ENCODE measurements at regions not wholly inside any gene's neighbourhood (a gene's known extent, or its start where the extent isn't known, plus 50 kb on each side); places are given as distances from the start of the nearest gene placed in this dataset.

DNA sequence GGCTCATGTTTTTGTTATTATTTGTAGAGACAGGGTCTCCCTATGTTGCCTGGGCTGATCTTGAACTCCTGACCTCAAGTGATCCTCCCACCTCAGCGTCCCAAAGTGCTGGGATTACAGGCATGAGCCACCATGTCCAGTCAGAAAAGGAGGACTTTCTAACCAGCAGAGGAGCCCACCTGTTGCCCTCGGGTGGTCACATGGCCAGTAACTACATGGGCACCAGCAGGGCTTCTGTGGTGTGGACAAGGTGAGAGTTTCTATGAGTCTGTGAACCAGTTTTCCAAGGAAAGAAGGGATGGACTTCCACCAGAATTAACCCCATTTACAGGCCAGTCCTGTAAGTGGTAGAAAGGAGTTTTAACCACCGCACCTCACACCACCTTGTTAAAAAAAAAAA lies 125.4 kb downstream of the RIN2 start:
- Histone ChIP-seq H3K36me3 (replicated peaks; ENCODE audit: low read depth, low read length) (no peaks in the 10 kb centered on the region), H3K4me2 (ENCODE audit: low read length) (no peak overlapping the region), H2AFZ (ENCODE audit: low read depth, low read length) (no peak overlapping the region), H4K20me1 (ENCODE audit: insufficient read depth, low read length) (no peaks in the 10 kb centered on the region), H3K27ac (ENCODE audit: low read length) (no peak overlapping the region), H3K9me3 (ENCODE audit: insufficient read depth, low read length) (no peaks in the 10 kb centered on the region), H3K27me3 (ENCODE audit: low read depth, low read length) (peaks cover 22% of the 10 kb centered on the region), H3K4me1 (ENCODE audit: low read length) (peaks cover 5% of the 10 kb centered on the region), H3K9ac (ENCODE audit: low read length) (no peak overlapping the region), H3K79me2 (ENCODE audit: low read length) (no peaks in the 10 kb centered on the region), H3K4me3 (ENCODE audit: low read length) (no peak overlapping the region)
- TF ChIP-seq, protein P1, sequence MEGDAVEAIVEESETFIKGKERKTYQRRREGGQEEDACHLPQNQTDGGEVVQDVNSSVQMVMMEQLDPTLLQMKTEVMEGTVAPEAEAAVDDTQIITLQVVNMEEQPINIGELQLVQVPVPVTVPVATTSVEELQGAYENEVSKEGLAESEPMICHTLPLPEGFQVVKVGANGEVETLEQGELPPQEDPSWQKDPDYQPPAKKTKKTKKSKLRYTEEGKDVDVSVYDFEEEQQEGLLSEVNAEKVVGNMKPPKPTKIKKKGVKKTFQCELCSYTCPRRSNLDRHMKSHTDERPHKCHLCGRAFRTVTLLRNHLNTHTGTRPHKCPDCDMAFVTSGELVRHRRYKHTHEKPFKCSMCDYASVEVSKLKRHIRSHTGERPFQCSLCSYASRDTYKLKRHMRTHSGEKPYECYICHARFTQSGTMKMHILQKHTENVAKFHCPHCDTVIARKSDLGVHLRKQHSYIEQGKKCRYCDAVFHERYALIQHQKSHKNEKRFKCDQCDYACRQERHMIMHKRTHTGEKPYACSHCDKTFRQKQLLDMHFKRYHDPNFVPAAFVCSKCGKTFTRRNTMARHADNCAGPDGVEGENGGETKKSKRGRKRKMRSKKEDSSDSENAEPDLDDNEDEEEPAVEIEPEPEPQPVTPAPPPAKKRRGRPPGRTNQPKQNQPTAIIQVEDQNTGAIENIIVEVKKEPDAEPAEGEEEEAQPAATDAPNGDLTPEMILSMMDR (IDR thresholded peaks at IDR 0.05; ENCODE audit: low read depth, low read length): no peak
- no peak for TF ChIP-seq EZH2phosphoT487 (IDR thresholded peaks at IDR 0.05; ENCODE audit: low read depth)

DNA sequence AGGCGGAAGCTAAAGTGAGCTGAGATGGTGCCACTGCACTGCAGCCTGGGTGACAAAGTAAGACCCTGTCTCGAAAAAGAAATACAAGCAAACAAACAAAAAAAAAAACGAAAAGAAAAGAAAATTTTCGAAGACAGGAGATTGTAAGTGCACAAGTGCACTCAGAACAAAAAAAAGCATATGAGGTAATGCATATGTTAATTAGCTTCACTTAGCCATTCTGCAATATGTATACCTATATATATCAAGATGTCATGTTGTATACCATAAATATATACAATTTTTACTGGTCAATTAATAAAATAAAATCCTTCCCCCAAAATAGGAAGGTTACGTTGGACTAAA lies 127.5 kb downstream of the RIN2 start:
- TF ChIP-seq EZH2phosphoT487 (IDR thresholded peaks at IDR 0.05; ENCODE audit: low read depth): no peak
- TF ChIP-seq, protein P1 (IDR thresholded peaks at IDR 0.05; ENCODE audit: low read depth, low read length): no peak
- Histone ChIP-seq H3K4me1 (ENCODE audit: low read length) (peaks cover 7% of the 10 kb centered on the region), H3K27me3 (ENCODE audit: low read depth, low read length) (peaks cover 23% of the 10 kb centered on the region), H2AFZ (ENCODE audit: low read depth, low read length) (no peak overlapping the region), H3K4me2 (ENCODE audit: low read length) (no peak overlapping the region), H3K79me2 (ENCODE audit: low read length) (no peaks in the 10 kb centered on the region), H3K27ac (ENCODE audit: low read length) (no peak overlapping the region), H3K4me3 (ENCODE audit: low read length) (no peak overlapping the region), H3K9me3 (ENCODE audit: insufficient read depth, low read length) (no peaks in the 10 kb centered on the region), H4K20me1 (ENCODE audit: insufficient read depth, low read length) (no peaks in the 10 kb centered on the region), H3K36me3 (replicated peaks; ENCODE audit: low read depth, low read length) (no peaks in the 10 kb centered on the region), H3K9ac (ENCODE audit: low read length) (no peak overlapping the region)

DNA sequence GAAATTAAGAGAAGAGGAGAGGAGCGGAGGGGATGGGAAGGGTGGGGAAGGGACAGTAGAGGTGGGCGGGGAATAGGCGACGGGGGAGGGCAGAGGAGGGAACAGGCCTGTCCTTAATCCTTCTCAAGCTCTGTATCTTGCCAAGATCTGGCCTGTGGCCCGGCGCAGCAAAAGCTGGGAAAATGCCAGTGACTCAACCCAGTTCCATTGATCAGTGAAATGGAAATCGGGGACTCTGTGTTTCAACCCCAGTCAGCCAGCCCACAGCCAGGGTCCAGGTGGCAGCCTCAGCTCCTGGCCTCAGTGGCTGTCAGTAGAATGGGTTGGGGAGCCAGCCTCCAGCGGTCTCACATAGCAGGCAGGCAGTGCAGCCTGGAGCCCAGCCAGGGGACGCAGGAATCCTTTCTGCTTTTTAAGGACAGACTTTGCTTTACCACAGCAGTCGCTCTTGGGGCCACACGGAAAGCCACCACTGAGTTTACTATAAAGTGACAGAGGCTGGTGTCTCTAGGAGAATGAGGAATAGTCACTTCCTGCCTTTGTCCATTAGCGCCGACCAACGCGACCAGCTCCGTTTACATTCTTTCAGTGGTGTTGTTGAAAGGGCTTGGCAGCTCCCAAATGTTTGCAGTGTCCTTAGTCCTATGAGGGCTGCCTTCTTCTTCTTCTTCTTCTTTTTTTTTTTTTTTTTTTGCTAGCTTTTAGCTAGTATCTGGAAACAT lies 128.0 kb downstream of the RIN2 start:
- no peaks in the 10 kb centered on the region for H4K20me1 ChIP-seq (ENCODE audit: insufficient read depth, low read length)
- no peak overlapping the region for H2AFZ ChIP-seq (ENCODE audit: low read depth, low read length)
- no peaks in the 10 kb centered on the region for H3K36me3 ChIP-seq (replicated peaks; ENCODE audit: low read depth, low read length)
- peaks cover 17% of the 10 kb centered on the region; the same call in 1 of the 2 replicates for H3K27me3 ChIP-seq (ENCODE audit: low read depth, low read length)
- H3K9ac ChIP-seq (ENCODE audit: low read length): no peak overlapping the region
- H3K79me2 ChIP-seq (ENCODE audit: low read length): no peaks in the 10 kb centered on the region
- H3K9me3 ChIP-seq (ENCODE audit: insufficient read depth, low read length): no peaks in the 10 kb centered on the region
- no peak overlapping the region for H3K27ac ChIP-seq (ENCODE audit: low read length)
- no peak overlapping the region for H3K4me3 ChIP-seq (ENCODE audit: low read length)
- H3K4me1 ChIP-seq (ENCODE audit: low read length): peaks cover 7% of the 10 kb centered on the region
- H3K4me2 ChIP-seq (ENCODE audit: low read length): no peak overlapping the region
- TF ChIP-seq EZH2phosphoT487 (IDR thresholded peaks at IDR 0.05; ENCODE audit: low read depth): no peak
- TF ChIP-seq, protein P1 (IDR thresholded peaks at IDR 0.05; ENCODE audit: low read depth, low read length): no peak

DNA sequence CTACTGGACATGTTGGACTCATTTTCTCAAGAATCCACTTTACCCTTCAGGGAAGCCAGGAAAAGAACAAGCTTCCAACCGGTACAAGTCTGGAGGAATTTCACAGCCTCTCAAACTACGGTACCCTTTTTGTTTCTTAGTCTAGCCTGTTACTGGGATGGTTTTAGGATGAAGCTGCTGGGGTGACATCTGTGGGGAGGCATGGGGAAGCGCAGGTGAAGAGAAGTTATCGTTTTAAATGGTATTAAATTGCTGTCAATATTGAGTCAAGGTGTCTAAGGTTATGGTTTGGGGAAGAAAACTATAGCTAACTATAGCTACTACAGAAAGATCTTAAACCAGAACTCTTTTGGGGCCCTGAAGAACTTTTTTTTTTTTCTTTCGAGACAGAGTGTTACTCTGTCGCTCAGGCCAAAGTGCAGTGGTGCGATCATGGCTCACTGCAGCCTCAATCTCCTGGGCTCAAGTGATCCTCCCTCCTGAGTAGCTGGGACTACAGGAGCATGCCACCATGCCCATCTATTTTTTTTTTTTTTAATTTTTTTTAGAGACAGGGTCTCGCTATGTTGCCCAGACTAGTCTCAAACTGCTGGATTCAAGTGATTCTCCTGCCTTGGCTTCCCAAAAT lies 128.7 kb downstream of the RIN2 start:
- no peak for TF ChIP-seq EZH2phosphoT487 (IDR thresholded peaks at IDR 0.05; ENCODE audit: low read depth)
- TF ChIP-seq, protein P1 (IDR thresholded peaks at IDR 0.05; ENCODE audit: low read depth, low read length): peak; percentile 28
- Histone ChIP-seq H3K36me3 (replicated peaks; ENCODE audit: low read depth, low read length) (no peaks in the 10 kb centered on the region), H3K79me2 (ENCODE audit: low read length) (no peaks in the 10 kb centered on the region), H3K4me1 (ENCODE audit: low read length) (peaks cover 7% of the 10 kb centered on the region), H3K4me3 (ENCODE audit: low read length) (no peak overlapping the region), H2AFZ (ENCODE audit: low read depth, low read length) (no peak overlapping the region), H3K4me2 (ENCODE audit: low read length) (no peak overlapping the region), H3K27ac (ENCODE audit: low read length) (no peak overlapping the region), H3K9me3 (ENCODE audit: insufficient read depth, low read length) (no peaks in the 10 kb centered on the region), H4K20me1 (ENCODE audit: insufficient read depth, low read length) (no peaks in the 10 kb centered on the region), H3K9ac (ENCODE audit: low read length) (no peak overlapping the region), H3K27me3 (ENCODE audit: low read depth, low read length) (peaks cover 17% of the 10 kb centered on the region; the same call in 1 of the 2 replicates)
